Spleen (tissue), 11 donors: ENCODE measurements at regions not wholly inside any gene's neighbourhood (a gene's known extent, or its start where the extent isn't known, plus 50 kb on each side); places are given as distances from the start of the nearest gene placed in this dataset.

ENCODE experiments used
- DNase-seq: peaks from one replicate; pipeline ENCODE4 v3.0.0-alpha.2; 2020
- H3K27ac ChIP-seq, 8 donors: fragments of 200-600 bp; sonication (generic) in 7 of 8; 1 replicate in 4 of 8; 2 replicates in 4 of 8; pipeline versions ENCODE4 v1.5.0 to v1.8.0; 2016 to 2021; ENCODE audit warnings: inconsistent platforms in 4 of 8, mild to moderate bottlenecking in 4 of 8, moderate library complexity in 1 of 8
- H3K27me3 ChIP-seq, 7 donors: fragments of 200-600 bp; sonication (generic) in 6 of 7; replicated peaks in 1 of 7; 1 replicate in 4 of 7; 2 replicates in 3 of 7; pipeline versions ENCODE4 v1.5.0 to v1.8.0; 2016 to 2021; ENCODE audit warnings: inconsistent platforms in 3 of 7, mild to moderate bottlenecking in 1 of 7
- H3K36me3 ChIP-seq, 6 donors: fragments of 200-600 bp; sonication (generic) in 5 of 6; 1 replicate in 4 of 6; 2 replicates in 2 of 6; pipeline versions ENCODE4 v1.5.0 to v1.8.0; 2016 to 2021; ENCODE audit warnings: inconsistent platforms in 2 of 6
- H3K4me1 ChIP-seq, 6 donors: fragments of 200-600 bp; sonication (generic) in 5 of 6; 1 replicate in 3 of 6; 2 replicates in 3 of 6; pipeline versions ENCODE4 v1.5.0 to v1.8.0; 2016 to 2021; ENCODE audit warnings: inconsistent platforms in 3 of 6
- H3K4me3 ChIP-seq, 8 donors: fragments of 200-600 bp; sonication (generic) in 7 of 8; 1 replicate in 4 of 8; 2 replicates in 4 of 8; pipeline versions ENCODE4 v1.5.0 to v1.8.0; 2016 to 2021; ENCODE audit warnings: inconsistent platforms in 4 of 8, mild to moderate bottlenecking in 4 of 8, moderate library complexity in 2 of 8
- H3K9me3 ChIP-seq, 8 donors: fragments of 200-600 bp; sonication (generic) in 7 of 8; 1 replicate in 4 of 8; 2 replicates in 4 of 8; pipeline versions ENCODE4 v1.5.0 to v1.8.0; 2016 to 2021; ENCODE audit warnings: inconsistent platforms in 4 of 8
- POLR2A ChIP-seq, 3 donors: fragments of 450-650 bp; IDR thresholded peaks; one replicate each; pipeline ENCODE4 v1.5.1; 2017; ENCODE audit warnings: antibody characterized with exemption in 3 of 3, mild to moderate bottlenecking in 1 of 3
- POLR2AphosphoS5 ChIP-seq, 3 donors: sonication (generic); formaldehyde crosslinking; IDR thresholded peaks; one replicate each; pipeline ENCODE4 v1.5.1; 2017; ENCODE audit warnings: antibody characterized with exemption in 3 of 3
- WGBS, 5 donors: extraction: QIAGEN DNeasy Blood & Tissue Kit in 3 of 5; methylation state at CpG; one replicate each; pipeline versions ENCODE4 v1.1.5 to v1.1.7; 2013 to 2018; 5-methylcytosine and 5-hydroxymethylcytosine counted together
- intact Hi-C: fragments of 100-400 bp; cut with DNase I; formaldehyde crosslinking; loops from one replicate; pipeline ENCODE4 v1.15.0; 2023; ENCODE audit warnings: low total_unique reads
- TF ChIP-seq, protein P1 (sequence below), 11 experiments: fragments of 200-600 bp in 7 of 11; fragments of 450-650 bp in 4 of 11; sonication (generic) in 4 of 11; IDR thresholded peaks in 8 of 11; conservative IDR thresholded peaks in 3 of 11; 1 replicate in 7 of 11; 2 replicates in 4 of 11; pipeline versions ENCODE4 v1.4.0 to v1.8.0; 2016 to 2021; ENCODE audit warnings: antibody characterized with exemption in 11 of 11, inconsistent platforms in 4 of 11, mild to moderate bottlenecking in 1 of 11
- donor health status: healthy with polysubstance abuse.
- donor health status: DM: no; HTN: no; CAD: no; lungs with moderate emphysema.
- donor health status: DM: no; HTN: no; CAD: no.
- donor health status: Bipolar disorder and iron deficiency.
- donor health status: healthy.
- donor health status: DM: no; HTN: no; CAD: no.
- donor health status: DM: yes; HTN: yes; CAD: no.

DNA sequence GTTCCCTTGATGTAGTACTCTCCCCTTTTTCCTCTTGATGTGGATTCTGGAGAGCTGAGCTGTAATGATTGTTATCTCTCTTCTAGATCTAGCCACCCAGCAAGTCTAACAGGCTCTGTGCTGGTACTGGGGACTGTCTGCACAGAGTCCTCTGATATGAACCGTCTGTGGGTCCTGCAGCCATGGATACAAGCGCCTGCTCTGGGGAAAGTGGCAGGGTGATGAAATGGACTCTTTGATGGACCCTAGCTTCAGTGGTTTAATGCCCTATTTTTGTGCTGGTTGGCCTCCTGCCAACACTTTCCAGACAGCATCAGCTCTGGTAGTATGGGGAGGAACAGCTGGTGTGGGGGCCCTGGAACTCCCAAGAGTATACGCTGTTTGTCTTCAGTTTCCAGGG is 216.3 kb downstream of the ADGRG6 start:
- no peaks in the 10 kb centered on the region for H3K4me1 ChIP-seq
- no peak overlapping the region for H3K4me3 ChIP-seq
- TF ChIP-seq, protein P1, sequence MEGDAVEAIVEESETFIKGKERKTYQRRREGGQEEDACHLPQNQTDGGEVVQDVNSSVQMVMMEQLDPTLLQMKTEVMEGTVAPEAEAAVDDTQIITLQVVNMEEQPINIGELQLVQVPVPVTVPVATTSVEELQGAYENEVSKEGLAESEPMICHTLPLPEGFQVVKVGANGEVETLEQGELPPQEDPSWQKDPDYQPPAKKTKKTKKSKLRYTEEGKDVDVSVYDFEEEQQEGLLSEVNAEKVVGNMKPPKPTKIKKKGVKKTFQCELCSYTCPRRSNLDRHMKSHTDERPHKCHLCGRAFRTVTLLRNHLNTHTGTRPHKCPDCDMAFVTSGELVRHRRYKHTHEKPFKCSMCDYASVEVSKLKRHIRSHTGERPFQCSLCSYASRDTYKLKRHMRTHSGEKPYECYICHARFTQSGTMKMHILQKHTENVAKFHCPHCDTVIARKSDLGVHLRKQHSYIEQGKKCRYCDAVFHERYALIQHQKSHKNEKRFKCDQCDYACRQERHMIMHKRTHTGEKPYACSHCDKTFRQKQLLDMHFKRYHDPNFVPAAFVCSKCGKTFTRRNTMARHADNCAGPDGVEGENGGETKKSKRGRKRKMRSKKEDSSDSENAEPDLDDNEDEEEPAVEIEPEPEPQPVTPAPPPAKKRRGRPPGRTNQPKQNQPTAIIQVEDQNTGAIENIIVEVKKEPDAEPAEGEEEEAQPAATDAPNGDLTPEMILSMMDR (IDR thresholded peaks at IDR 0.05 in 8 of 11, conservative IDR thresholded peaks at IDR 0.05 in 3 of 11) = no peak
- no peak for TF ChIP-seq POLR2A (IDR thresholded peaks at IDR 0.05)
- TF ChIP-seq POLR2AphosphoS5 (IDR thresholded peaks at IDR 0.05) = no peak
- H3K36me3 ChIP-seq = no peaks in the 10 kb centered on the region
- peaks cover 0 to 17% (median 6%) of the 10 kb centered on the region in 8 donors for H3K9me3 ChIP-seq
- intact Hi-C loops = no loop called here
- no peak for DNase-seq
- H3K27me3 ChIP-seq = no peaks in the 10 kb centered on the region
- no peak overlapping the region for H3K27ac ChIP-seq
- WGBS, 5 donors = 58 to 85% (median 72%) methylated on average over 3 of the region's 3 CpGs

DNA sequence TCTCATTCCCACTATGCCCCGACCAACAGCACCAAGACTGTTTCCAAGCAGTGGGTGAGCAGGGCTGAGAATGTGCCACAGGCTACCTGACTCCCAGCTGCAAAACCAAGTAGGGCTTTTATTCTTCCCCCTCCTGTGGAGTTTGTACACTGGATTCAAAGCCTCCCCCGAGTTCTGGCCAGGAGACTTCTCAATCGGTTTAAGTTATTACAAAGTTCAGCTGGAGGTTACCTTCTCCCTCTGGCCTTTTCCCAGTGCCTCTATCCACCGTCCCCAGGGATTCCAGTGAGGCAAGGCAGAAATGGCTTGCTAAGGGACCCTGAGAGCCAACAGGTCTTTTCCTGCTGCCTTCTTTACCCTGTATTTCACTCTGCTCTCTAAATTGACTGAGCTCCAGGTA is 217.0 kb downstream of the ADGRG6 start:
- TF ChIP-seq POLR2AphosphoS5 (IDR thresholded peaks at IDR 0.05) = no peak
- TF ChIP-seq, protein P1 (IDR thresholded peaks at IDR 0.05 in 8 of 11, conservative IDR thresholded peaks at IDR 0.05 in 3 of 11) = no peak
- no peak for TF ChIP-seq POLR2A (IDR thresholded peaks at IDR 0.05)
- intact Hi-C loops = no loop called here
- H3K9me3 ChIP-seq = peaks cover 0 to 17% (median 6%) of the 10 kb centered on the region in 8 donors
- H3K27ac ChIP-seq = no peak overlapping the region
- H3K4me3 ChIP-seq = no peak overlapping the region
- no peaks in the 10 kb centered on the region for H3K4me1 ChIP-seq
- no peaks in the 10 kb centered on the region for H3K27me3 ChIP-seq
- no peak for DNase-seq
- WGBS, 5 donors = 72 to 83% (median 77%) methylated on average over 4 of the region's 4 CpGs
- no peaks in the 10 kb centered on the region for H3K36me3 ChIP-seq

DNA sequence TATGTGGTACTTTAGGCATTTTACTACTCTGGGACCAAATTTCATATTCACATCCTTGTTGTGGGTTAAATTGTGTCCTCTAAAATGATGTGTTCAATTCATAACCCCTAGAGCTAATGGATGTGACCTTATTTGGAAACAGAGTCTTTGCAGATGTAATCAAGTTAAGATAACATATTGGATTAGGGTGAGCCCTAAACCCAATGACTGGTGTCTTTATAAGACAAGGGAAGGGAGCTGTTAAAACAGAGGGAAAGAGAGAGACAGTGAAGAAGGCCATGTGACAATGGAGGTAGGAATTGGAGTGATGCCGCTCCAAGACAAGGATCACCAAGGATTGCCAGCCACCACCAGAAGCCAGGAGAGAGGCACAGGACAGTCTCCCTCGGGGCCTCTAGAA is 220.0 kb downstream of the ADGRG6 start:
- Histone ChIP-seq H3K4me1 (no peaks in the 10 kb centered on the region), H3K4me3 (no peak overlapping the region), H3K9me3 (peaks cover 0 to 6% (median under 1%) of the 10 kb centered on the region in 8 donors), H3K27ac (no peak overlapping the region), H3K36me3 (no peaks in the 10 kb centered on the region), H3K27me3 (no peaks in the 10 kb centered on the region)
- intact Hi-C loops = no loop called here
- no peak for DNase-seq
- TF ChIP-seq POLR2AphosphoS5 (IDR thresholded peaks at IDR 0.05) (no peak), POLR2A (IDR thresholded peaks at IDR 0.05) (no peak)
- TF ChIP-seq, protein P1 (IDR thresholded peaks at IDR 0.05 in 8 of 11, conservative IDR thresholded peaks at IDR 0.05 in 3 of 11) = no peak
- 69 to 85% (median 78%) methylated on average over 2 of the region's 2 CpGs for WGBS, 5 donors

DNA sequence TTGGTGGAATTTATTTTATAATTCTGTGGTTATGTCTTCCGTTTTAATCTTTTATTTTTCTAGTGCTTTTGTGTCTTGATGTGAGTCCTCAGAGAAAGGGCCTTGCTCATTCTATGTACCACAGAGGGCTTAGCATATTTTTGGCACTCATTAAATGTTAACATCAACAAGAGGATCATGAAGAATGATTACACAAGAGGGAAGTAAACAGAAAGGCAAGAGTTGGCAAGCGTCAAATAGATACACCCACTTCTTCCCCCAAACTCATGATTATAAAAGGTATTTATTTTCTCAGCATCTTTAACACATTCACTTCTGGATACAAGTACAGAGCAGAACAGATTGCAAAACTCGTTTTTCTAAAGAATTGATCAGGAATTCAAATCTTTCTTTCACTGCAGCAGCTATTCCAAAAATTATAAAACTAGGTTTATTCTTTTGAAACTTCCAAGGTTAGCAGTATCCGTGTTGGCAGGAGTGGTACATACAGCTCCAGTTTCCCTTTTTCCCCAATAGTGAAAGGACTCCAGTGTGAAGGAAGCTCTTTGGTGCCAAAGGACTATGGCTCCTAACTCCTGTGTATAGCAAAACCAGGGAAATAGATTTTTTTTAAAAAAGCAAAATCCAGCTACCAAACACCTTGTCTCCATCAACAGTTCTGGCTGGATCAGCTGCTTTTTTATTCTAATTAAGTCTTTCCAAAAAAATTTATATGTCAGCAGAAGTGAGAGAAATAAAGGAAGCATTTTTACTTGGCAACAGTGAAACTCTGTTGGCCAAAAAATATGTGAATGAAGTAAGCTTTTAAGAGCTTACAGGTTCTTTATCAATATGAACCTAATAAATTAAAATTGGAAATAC is 221.9 kb downstream of the ADGRG6 start:
- intact Hi-C loops = no loop called here
- TF ChIP-seq POLR2A (IDR thresholded peaks at IDR 0.05) (no peak), POLR2AphosphoS5 (IDR thresholded peaks at IDR 0.05) (no peak)
- TF ChIP-seq, protein P1 (IDR thresholded peaks at IDR 0.05 in 8 of 11, conservative IDR thresholded peaks at IDR 0.05 in 3 of 11) = no peak
- Histone ChIP-seq H3K9me3 (no peaks in the 10 kb centered on the region), H3K27ac (no peak overlapping the region), H3K27me3 (no peaks in the 10 kb centered on the region), H3K36me3 (no peaks in the 10 kb centered on the region), H3K4me1 (no peaks in the 10 kb centered on the region), H3K4me3 (no peak overlapping the region)
- WGBS, 5 donors = 58 to 76% (median 69%) methylated on average over 4 of the region's 4 CpGs
- no peak for DNase-seq
